GM18511 (cell line): ENCODE measurements at regions not wholly inside any gene's neighbourhood (a gene's known extent, or its start where the extent isn't known, plus 50 kb on each side); places are given as distances from the start of the nearest gene placed in this dataset.
"Not testable (repeated sequence)": the region's sequence is repeated elsewhere in the genome, so short reads cannot be mapped to it uniquely, and the experiment has no call there.

Source experiments
- ATAC-seq: cut with Tn5 transposase; IDR thresholded peaks from one replicate; pipeline ENCODE4 v1.9.1; 2021; ENCODE audit warnings: mild to moderate bottlenecking, moderate library complexity; ENCODE audit not compliant: unreplicated experiment

- ATAC-seq, result no peak
Measured at GRCh38 chr5:53403291-53403690, 77.1 kb upstream of the FST start.

- ATAC-seq, result no peak
Measured at GRCh38 chr5:53403758-53404157, 76.7 kb upstream of the FST start.

- no peak for ATAC-seq
Measured at GRCh38 chr5:53405396-53405795, 75.0 kb upstream of the FST start.

- ATAC-seq, result no peak
Measured at GRCh38 chr5:53406630-53407316, 73.7 kb upstream of the FST start.

GRCh38 chr5:53407373-53407772 lies 73.1 kb upstream of the FST start:
- no peak for ATAC-seq

GRCh38 chr5:53411388-53411787 lies 69.0 kb upstream of the FST start:
- ATAC-seq, result peak; percentile 55

GRCh38 chr5:53412499-53412898 lies 67.9 kb upstream of the FST start:
- ATAC-seq, result not testable (repeated sequence)

GRCh38 chr5:53416144-53416738 lies 64.2 kb upstream of the FST start:
- ATAC-seq, result no peak

- no peak for ATAC-seq
Measured at GRCh38 chr5:53418409-53418808, 62.0 kb upstream of the FST start.

GRCh38 chr5:53418826-53419658 lies 61.4 kb upstream of the FST start:
- no peak for ATAC-seq

- ATAC-seq, result no peak
Measured at GRCh38 chr5:53422539-53422938, 57.9 kb upstream of the FST start.

- ATAC-seq, result no peak
Measured at GRCh38 chr5:53423724-53424123, 56.7 kb upstream of the FST start.

GRCh38 chr5:53424686-53425615 lies 55.5 kb upstream of the FST start:
- no peak for ATAC-seq

GRCh38 chr5:53425687-53426511 lies 54.5 kb upstream of the FST start:
- ATAC-seq, result no peak

GRCh38 chr5:53426512-53426830 lies 54.0 kb upstream of the FST start:
- ATAC-seq, result no peak

GRCh38 chr5:53426878-53427277 lies 53.6 kb upstream of the FST start:
- ATAC-seq, result no peak

- ATAC-seq, result no peak
Measured at GRCh38 chr5:53427965-53428364, 52.5 kb upstream of the FST start.

GRCh38 chr5:53429706-53430105 lies 50.7 kb upstream of the FST start:
- ATAC-seq, result no peak

GRCh38 chr5:53430618-53431252 lies 49.7 kb upstream of the FST start:
- no peak for ATAC-seq
